SH-SY5Y (cell line): ENCODE measurements at regions not wholly inside any gene's neighbourhood (a gene's known extent, or its start where the extent isn't known, plus 50 kb on each side); places are given as distances from the start of the nearest gene placed in this dataset.

Experiments used
- GATA2 ChIP-seq: IDR thresholded peaks from 2 replicates; pipeline ENCODE4 v1.6.1; 2011; ENCODE audit warnings: mild to moderate bottlenecking, low read depth, low read length
- GATA3 ChIP-seq: IDR thresholded peaks from 2 replicates; pipeline ENCODE4 v1.6.1; 2011; ENCODE audit warnings: low read depth, mild to moderate bottlenecking, low read length, moderate library complexity

DNA sequence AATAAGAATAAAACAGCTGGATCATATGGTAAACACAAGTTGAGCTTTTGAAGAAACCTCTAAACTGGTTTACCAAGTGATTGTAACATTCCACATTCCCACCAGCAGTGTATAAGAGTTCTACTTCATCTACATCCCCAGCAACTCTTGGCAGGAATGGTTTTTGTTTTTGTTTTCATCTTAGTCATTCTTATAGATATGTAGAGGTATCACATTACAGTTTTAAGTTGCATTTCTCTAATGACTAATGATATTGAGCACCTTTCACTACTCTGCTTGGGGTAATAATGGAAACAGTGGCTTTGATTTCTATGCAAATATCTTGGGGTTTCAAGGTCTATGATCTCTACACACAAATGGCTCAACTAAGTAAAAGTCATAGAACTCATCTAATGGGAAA is 614.5 kb downstream of the TBC1D4 start:
- no peak for TF ChIP-seq GATA3
- TF ChIP-seq GATA2: no peak

DNA sequence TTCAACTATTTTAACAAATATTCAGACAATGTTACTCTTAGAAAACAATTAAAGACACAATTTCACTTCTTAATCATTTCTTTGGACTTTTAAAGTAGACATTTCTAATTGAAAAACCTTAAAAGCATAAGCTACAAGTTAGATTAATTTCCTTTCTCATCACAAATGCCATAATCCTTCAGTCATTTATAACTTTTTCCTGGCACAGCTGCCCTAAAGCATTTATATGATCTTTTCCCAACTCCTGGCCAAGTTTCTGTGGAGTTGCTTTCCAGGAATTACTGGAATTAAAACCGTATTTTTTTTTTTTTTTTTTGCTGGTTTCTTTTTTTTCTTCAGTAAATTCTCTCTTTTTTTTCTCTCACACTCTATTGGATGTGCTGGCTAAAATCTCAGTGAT is 615.9 kb downstream of the TBC1D4 start:
- TF ChIP-seq GATA3: no peak
- no peak for TF ChIP-seq GATA2

GRCh38 chr13:74865656-74866055 is 616.3 kb downstream of the TBC1D4 start:
- TF ChIP-seq GATA3 (no peak), GATA2 (no peak)

DNA sequence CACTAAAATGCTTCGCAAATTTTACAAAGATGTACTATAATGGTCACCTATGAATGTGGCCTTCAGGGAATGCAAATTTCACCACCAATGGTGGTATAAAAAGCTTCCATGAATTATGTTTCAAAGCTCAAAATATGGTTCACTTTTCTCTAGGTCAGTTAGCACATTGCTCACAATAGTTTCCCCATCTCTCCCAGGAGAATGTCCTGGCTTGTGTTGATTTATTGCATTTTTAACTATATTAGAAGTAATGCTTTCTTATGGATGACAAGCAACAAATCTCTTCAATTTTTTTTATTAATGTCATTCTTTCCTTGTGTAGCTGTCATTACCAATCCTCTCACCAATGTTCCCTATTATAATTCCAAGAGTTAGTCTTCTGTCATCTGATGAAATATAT is 621.2 kb downstream of the TBC1D4 start:
- no peak for TF ChIP-seq GATA3
- no peak for TF ChIP-seq GATA2

- TF ChIP-seq GATA2: no peak
- TF ChIP-seq GATA3: no peak
Observed at GRCh38 chr13:74850893-74851292, 631.1 kb downstream of the TBC1D4 start.

DNA sequence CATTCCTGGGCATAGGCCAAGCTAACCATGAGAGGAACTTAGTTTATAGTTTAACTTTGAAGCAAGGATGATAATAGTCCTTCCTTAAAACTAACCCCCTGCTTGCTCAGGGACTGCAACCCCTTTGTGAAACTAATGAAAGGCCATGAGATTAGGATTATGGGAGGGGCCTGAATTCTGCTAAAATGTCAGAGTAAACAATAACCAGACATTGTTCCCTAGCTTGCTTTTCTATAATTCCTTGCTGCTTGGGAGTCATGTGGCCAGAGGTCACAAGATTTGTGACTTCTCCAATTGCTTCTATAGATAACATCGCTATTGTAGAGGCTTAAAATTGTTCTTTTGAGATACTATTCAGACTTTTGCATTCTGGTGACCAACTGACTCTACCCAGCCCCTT is 634.0 kb downstream of the TBC1D4 start:
- TF ChIP-seq GATA2 (no peak), GATA3 (no peak)

- no peak for TF ChIP-seq GATA2
- no peak for TF ChIP-seq GATA3
Observed at GRCh38 chr13:74845806-74846205, 636.2 kb downstream of the TBC1D4 start.

GRCh38 chr13:74841651-74842050 is 640.3 kb downstream of the TBC1D4 start:
- no peak for TF ChIP-seq GATA2
- TF ChIP-seq GATA3: no peak

- TF ChIP-seq GATA2 (no peak), GATA3 (no peak)
Observed at GRCh38 chr13:74841123-74841522, 640.8 kb downstream of the TBC1D4 start.

GRCh38 chr13:74839656-74840055 is 642.3 kb downstream of the TBC1D4 start:
- no peak for TF ChIP-seq GATA3

DNA sequence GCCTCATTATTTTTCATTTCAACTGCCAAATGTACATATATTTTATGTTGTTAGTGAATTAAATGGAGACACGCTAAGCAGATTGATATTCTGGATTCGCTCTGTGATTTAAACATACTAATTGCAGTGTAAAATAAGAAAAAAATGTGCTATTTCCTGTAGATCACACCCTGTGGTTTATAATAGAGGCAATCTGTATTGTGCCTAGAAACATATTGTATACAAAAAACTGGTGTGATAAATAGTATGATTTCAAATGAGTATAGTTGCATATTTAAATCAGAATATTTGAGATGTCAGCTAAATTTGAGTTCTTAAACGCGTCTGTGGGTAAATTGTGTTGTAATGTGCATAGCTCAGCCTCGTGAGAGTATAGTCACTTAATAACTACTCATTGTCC is 643.9 kb downstream of the TBC1D4 start:
- no peak for TF ChIP-seq GATA2
- no peak for TF ChIP-seq GATA3

GRCh38 chr13:74836628-74837027 is 645.3 kb downstream of the TBC1D4 start:
- TF ChIP-seq GATA2 (no peak), GATA3 (no peak)

DNA sequence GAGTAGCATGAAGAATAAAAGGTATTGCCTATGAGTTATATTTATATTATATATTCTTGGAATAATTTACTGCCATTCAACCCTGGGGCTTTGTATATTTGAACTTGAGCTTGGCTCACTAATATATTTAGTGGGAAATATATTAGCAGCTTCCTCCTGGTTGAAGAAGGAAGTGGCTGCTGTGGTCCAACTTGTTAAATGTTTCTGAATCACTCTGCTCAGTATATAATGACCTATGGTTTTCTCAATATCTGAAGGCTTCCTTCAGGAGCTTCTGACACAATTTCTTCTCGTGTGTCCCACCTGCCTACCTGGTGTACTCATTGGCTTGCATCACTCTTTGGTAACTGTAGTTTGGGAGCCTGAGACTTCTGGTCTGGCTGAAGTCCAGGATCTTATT is 646.4 kb downstream of the TBC1D4 start:
- TF ChIP-seq GATA2: no peak
- TF ChIP-seq GATA3: no peak

DNA sequence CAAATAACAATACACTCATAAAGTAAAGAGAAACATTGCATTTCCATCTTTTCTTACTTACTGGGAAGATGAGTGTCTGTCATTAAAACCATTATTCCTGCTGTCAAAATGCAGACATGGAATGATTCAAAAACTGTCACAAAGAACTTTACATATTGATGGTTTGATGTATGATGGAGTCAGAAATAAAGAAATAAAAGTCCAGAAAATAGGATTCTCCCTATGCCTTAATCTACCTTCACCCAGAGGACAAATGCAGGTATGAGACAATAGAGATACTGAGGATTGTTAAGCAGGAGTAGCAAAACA is 656.1 kb downstream of the TBC1D4 start:
- TF ChIP-seq GATA2 (no peak), GATA3 (no peak)

- TF ChIP-seq GATA2: no peak
- TF ChIP-seq GATA3: no peak
Observed at GRCh38 chr13:74825152-74825937, 656.6 kb downstream of the TBC1D4 start.

- TF ChIP-seq GATA2 (no peak), GATA3 (no peak)
Observed at GRCh38 chr13:74820809-74821208, 661.2 kb downstream of the TBC1D4 start.
